DMS 273 treated with DMSO at 0.1 percent for 48 hours (cell line): ENCODE measurements at regions not wholly inside any gene's neighbourhood (a gene's known extent, or its start where the extent isn't known, plus 50 kb on each side); places are given as distances from the start of the nearest gene placed in this dataset.

Experiments used
- DNase-seq: peaks from one replicate; lab custom pipeline; 2025; lab: John Stamatoyannopoulos, UW

- no peak for DNase-seq
These were observed 163.4 kb upstream of the OGFRL1 start for GRCh38 chr6:71125216-71125615.

GRCh38 chr6:71126506-71126905 is 162.1 kb upstream of the OGFRL1 start:
- peak; percentile 47 for DNase-seq

- DNase-seq: no peak
These were observed 161.2 kb upstream of the OGFRL1 start for GRCh38 chr6:71127374-71127773.

- no peak for DNase-seq
These were observed 158.3 kb upstream of the OGFRL1 start for GRCh38 chr6:71130277-71130676.

DNA sequence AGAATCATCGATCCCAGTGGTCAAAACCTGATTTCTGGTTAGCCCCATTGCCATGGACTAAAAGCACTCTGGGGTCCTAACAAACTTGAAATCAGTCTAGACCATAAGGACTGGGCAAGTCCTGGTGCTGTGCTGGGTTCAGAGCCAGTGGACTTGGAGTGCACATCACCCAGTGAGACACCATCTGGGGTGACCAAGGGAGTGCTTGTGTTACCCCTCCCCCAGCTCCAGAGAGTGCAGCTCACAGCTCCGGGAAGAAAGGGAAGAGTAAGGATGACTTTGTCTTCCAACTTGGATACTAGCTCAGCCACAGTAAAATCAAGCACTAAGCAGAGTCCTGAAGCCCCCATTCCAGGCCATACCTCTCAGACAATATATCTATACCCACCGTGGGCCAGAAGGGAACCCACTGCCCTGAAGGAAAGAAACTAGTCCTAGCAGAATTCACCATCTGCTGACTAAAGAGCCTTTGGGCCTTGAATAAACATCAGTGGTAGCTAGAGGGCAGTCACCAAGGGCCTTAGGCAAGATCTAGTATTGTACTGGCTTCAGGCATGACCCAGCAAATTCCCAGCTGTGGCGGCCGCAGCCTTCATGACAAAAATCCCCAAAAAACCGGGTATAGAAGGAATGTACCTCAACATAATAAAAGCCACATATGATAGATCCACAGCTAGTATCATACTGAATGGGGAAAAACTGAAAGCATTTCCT is 153.5 kb upstream of the OGFRL1 start:
- DNase-seq: no peak

DNA sequence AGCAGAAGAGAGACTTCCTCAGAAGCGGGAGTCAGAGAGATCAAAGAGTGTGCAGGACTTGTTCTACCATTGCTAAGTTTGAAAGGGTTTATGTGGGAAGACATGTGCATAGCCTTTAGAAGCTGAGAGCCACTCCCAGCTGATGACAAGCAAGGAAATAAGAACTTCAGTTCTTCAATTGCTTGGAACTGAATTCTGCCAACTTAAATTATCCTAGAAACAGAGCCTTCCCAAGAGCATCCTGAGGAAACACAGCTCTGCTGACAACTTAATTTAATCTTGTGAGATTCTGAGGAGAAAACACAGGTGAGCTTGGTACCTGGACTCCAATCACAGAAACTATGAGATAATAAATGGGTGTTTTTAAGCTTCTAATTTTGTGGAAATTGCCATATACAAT is 150.6 kb upstream of the OGFRL1 start:
- DNase-seq: no peak

DNA sequence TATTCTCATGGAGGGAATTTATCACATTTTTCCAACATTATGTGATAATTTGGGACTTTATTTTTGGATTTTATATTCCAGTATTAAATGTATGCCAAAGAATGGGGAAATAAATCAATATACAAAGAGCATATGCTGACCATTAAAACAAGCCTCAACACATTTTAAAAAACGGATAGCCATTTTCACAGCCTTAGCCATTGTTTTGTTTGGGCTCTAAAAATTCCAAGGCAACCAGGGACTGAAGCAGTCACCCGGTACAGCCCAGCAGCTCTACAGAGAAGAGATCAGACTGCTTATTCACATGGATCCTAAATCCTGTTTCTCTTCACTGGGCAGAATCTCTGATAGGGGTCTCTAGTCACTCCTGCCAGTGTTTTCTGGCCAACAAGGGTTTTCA is 150.2 kb upstream of the OGFRL1 start:
- DNase-seq: no peak

DNA sequence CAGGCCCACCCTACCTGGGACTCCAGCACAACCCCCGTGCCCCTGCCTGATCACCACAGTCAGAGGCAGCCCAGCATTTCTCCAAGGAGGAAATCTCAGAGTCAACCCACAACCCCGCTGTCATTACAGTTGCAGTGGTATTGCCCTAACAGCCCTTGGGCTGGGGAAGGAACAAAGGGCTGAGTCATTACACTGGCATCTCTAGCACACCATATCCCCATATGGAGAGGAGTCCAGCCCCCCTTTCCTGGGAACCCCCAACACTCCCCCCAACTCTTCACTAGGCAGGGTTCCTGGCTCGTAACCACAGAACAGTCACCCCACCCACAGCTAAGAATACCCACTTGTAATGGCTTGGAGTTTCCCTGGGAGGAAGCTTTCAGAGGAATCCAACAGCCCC is 149.4 kb upstream of the OGFRL1 start:
- no peak for DNase-seq

- no peak for DNase-seq
These were observed 134.8 kb upstream of the OGFRL1 start for GRCh38 chr6:71153755-71154325.

DNA sequence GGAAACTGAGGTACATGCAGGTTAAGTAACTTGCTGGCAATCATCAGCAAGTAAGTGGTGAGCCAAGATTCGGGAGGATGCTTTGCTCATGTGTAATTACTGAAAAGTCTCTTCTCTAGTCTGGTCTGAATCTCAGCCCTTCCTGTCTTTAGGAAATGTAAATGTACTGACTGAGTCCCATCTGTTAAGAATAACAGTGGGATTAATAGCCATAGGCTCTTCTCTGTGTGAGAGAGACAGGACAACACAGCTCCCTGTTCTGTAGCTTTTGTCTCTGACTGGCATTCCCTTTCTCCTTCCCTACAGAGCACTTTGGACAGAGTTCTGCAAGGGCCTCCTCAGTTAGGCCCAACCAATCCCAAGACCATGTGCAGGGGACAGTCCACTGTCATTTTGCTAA is 131.3 kb upstream of the OGFRL1 start:
- no peak for DNase-seq

DNA sequence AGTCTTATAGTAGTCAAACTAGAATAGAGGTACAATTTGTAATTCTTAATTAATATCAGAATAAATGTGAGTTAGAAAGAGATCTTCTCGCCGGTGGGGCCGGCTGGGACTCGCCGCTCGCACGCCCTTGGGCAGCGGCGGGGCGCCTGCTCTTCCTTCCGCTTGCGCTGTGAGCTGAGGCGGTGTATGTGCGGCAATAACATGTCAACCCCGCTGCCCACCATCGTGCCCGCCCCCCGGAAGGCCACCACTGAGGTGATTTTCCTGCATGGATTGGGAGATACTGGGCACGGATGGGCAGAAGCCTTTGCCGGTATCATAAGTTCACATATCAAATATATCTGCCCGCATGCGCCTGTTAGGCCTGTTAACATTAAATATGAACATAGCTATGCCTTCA is 123.7 kb upstream of the OGFRL1 start:
- DNase-seq: no peak

- DNase-seq: no peak
These were observed 120.3 kb upstream of the OGFRL1 start for GRCh38 chr6:71168233-71168765.

GRCh38 chr6:71171497-71172070 is 117.0 kb upstream of the OGFRL1 start:
- DNase-seq: no peak

DNA sequence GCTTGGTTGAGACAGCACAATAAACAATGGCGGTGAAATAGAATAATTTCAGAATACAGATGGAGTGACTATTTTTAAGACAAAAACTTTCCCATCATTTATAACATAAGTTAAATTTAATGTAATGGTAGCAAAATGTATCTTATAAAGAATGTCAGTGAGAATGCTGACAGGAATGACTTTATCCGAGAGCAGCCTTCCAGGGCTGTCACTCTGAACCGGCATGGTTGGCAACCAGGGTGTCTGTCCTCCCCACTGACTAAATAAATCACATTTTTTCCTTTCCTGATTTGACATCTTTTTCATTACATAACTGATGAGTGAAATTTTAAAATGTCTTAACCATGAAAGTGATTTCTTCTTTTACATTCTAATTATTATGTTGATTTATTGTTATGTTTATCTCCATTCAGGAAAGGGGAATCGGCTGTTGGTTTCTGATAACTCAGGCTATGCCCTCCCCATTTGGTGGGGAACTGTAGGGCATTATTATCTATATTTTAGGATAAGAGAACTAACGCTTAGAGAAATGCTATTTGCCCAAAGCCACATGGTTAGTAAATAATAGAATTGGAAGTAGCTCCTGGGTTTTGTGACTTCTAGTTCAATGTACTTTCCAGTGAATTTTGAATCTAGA is 109.2 kb upstream of the OGFRL1 start:
- DNase-seq: no peak

DNA sequence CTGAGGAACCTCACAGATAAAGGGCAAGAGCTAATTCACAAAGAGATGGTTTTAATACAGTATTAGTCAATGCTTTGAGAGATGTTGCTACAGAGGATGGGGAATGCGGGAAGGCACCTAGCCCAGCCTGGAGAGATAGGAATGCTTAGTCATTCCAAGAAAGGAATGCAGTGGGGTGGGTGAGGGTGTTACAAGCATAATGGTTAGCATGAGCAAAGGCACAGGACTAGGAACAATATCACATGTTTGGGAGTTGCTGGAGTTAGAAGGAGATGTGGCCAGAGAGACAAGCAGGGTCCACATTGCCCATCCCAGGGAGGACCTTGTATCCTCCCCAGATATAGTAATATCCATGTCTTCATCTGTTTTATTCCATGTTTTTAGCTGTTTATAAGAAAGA is 107.0 kb upstream of the OGFRL1 start:
- no peak for DNase-seq

DNA sequence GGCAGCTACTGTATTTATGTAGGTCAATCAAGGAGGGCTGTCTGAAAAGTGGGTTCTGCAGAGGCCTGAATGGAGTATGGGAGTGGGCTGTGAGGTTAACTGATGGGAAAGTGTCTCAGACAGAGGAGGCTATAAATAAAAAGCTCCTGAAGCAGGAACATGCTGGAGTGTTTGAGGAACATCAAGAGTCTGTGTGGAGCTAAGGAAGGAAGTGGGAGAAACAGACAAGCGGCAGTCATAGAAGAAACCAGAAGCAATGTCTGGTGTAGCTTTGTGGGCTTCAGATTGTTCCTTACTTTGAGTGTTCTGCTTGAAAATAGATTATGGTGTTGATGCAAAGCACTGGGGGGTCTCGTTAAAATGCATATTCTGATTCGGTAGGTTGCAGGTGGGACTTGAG is 101.5 kb upstream of the OGFRL1 start:
- no peak for DNase-seq

DNA sequence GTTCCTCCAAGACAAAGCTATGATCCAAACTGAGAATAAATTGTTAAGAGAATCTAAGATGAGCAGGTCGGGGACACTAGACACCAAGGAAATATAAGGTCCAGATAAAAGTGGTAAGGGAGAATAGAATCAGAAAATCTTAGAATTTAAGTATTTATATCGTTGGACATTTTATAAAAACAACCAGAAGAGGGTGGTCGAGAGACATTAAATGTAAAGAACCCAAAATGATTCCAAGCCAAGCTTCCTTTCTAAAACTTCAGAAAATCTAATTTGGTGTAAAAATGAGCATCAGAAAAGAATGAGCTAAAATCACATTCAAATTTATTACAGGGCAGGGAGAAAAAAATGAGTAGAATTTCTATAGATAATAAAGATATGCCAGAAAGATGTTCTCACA is 97.8 kb upstream of the OGFRL1 start:
- DNase-seq: no peak

GRCh38 chr6:71194724-71195123 is 93.9 kb upstream of the OGFRL1 start:
- DNase-seq: no peak

DNA sequence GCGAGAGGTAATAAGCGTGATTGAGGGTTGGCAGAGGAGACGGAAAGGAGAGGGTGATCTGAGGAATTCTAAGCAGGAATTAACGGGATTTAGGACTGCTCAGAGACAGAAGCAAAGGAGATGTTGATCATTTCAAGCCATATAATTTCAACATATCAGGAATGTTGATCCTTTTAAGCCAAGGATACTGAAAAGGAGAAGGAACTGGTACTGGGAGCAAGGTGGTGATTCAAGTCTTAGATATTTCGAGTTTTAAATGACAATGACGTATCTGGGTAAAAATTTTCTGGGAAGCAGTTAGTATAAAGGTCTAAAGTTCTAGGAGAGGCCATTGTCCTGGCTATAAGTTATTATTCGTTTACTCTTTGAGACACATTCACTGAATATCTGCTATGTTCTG is 91.3 kb upstream of the OGFRL1 start:
- no peak for DNase-seq

- no peak for DNase-seq
These were observed 90.8 kb upstream of the OGFRL1 start for GRCh38 chr6:71197780-71198179.

- DNase-seq: no peak
These were observed 89.7 kb upstream of the OGFRL1 start for GRCh38 chr6:71198908-71199307.

- no peak for DNase-seq
These were observed 88.9 kb upstream of the OGFRL1 start for GRCh38 chr6:71199736-71200135.

GRCh38 chr6:71203206-71203605 is 85.4 kb upstream of the OGFRL1 start:
- no peak for DNase-seq
